GM06990 (cell line): ENCODE measurements at regions not wholly inside any gene's neighbourhood (a gene's known extent, or its start where the extent isn't known, plus 50 kb on each side); places are given as distances from the start of the nearest gene placed in this dataset.
"Not testable (repeated sequence)": the region's sequence is repeated elsewhere in the genome, so short reads cannot be mapped to it uniquely, and the experiment has no call there.

Source experiments
- DNase-seq: peaks from one replicate; pipeline ENCODE4 v3.0.0-alpha.2; 2011; ENCODE audit not compliant: insufficient read length; ENCODE audit errors: extremely low read depth
- H3K27me3 ChIP-seq: replicated peaks from 2 replicates; pipeline ENCODE4 v1.6.0; 2011; ENCODE audit warnings: low read length; ENCODE audit not compliant: control insufficient read depth, insufficient read depth
- H3K36me3 ChIP-seq: 2 replicates; pipeline ENCODE4 v1.5.1; 2011; ENCODE audit warnings: low read length; ENCODE audit not compliant: control insufficient read depth, insufficient read depth
- H3K4me3 ChIP-seq: replicated peaks from 2 replicates; pipeline ENCODE4 v1.5.1; 2011; ENCODE audit warnings: low read depth, mild to moderate bottlenecking, control low read depth, low read length
- CTCF ChIP-seq: IDR thresholded peaks from 2 replicates; pipeline ENCODE4 v1.5.1; 2011; ENCODE audit warnings: low read length, control low read depth, mild to moderate bottlenecking, inconsistent platforms; ENCODE audit not compliant: insufficient read depth, poor library complexity, severe bottlenecking

- Histone ChIP-seq H3K4me3 (no peak overlapping the region), H3K36me3 (no peaks in the 10 kb centered on the region), H3K27me3 (no peaks in the 10 kb centered on the region)
- DNase-seq = no peak
- TF ChIP-seq CTCF = no peak
These were observed 78.8 kb upstream of the SPRY4 start for GRCh38 chr5:142403583-142403982.

- H3K36me3 ChIP-seq = no peaks in the 10 kb centered on the region
- TF ChIP-seq CTCF = no peak
These were observed 78.0 kb upstream of the SPRY4 start for GRCh38 chr5:142402752-142403318.

GRCh38 chr5:142400415-142400814 is 75.6 kb upstream of the SPRY4 start:
- TF ChIP-seq CTCF = no peak
- Histone ChIP-seq H3K4me3 (no peak overlapping the region), H3K27me3 (no peaks in the 10 kb centered on the region), H3K36me3 (no peaks in the 10 kb centered on the region)
- no peak for DNase-seq

More at GRCh38 chr5:142402752-142403318, 78.0 kb upstream of the SPRY4 start:
- Histone ChIP-seq H3K27me3 (no peaks in the 10 kb centered on the region), H3K4me3 (no peak overlapping the region)
- DNase-seq = no peak

- TF ChIP-seq CTCF = no peak
- Histone ChIP-seq H3K27me3 (no peaks in the 10 kb centered on the region), H3K36me3 (no peaks in the 10 kb centered on the region), H3K4me3 (no peak overlapping the region)
- DNase-seq = no peak
These were observed 75.1 kb upstream of the SPRY4 start for GRCh38 chr5:142399891-142400290.

GRCh38 chr5:142398730-142399055 is 73.9 kb upstream of the SPRY4 start:
- DNase-seq = no peak

GRCh38 chr5:142398011-142398729 is 73.3 kb upstream of the SPRY4 start:
- not testable (repeated sequence) for H3K4me3 ChIP-seq, H3K27me3 ChIP-seq, H3K36me3 ChIP-seq, DNase-seq

More at GRCh38 chr5:142398730-142399055, 73.9 kb upstream of the SPRY4 start:
- no peak overlapping the region for H3K4me3 ChIP-seq
- H3K36me3 ChIP-seq = no peaks in the 10 kb centered on the region
- TF ChIP-seq CTCF = no peak
- H3K27me3 ChIP-seq = no peaks in the 10 kb centered on the region
